ENCODE measurements at regions not wholly inside any gene's neighbourhood (a gene's known extent, or its start where the extent isn't known, plus 50 kb on each side); places are given as distances from the start of the nearest gene placed in this dataset.
"Not testable (repeated sequence)": the region's sequence is repeated elsewhere in the genome, so short reads cannot be mapped to it uniquely, and the experiment has no call there.

GRCh38 chr2:236835307-236836024 is 250.2 kb upstream of the COPS8 start:
- intact Hi-C loops (cut with DNase I, micrococcal nuclease), result no loop called here
- TF ChIP-seq CTCF (IDR thresholded peaks at IDR 0.05), result no peak
- no peak overlapping the region for H3K4me3 ChIP-seq
- DNase-seq (no peak), ATAC-seq (no peak)
- no peaks in the 10 kb centered on the region for H3K36me3 ChIP-seq (ENCODE audit: low read depth)
- no peaks in the 10 kb centered on the region for H3K4me1 ChIP-seq (ENCODE audit: low read depth)
- no peaks in the 10 kb centered on the region for H3K9me3 ChIP-seq

- ATAC-seq; H3K36me3 ChIP-seq (ENCODE audit: low read depth); H3K4me3 ChIP-seq; H3K4me1 ChIP-seq (ENCODE audit: low read depth); intact Hi-C loops (cut with DNase I, micrococcal nuclease); H3K9me3 ChIP-seq: not testable (repeated sequence)
- DNase-seq, result peak in 1 of 3 donors; percentile 27
Measured at GRCh38 chr2:236836028-236836427, 249.7 kb upstream of the COPS8 start.

- intact Hi-C loops (cut with DNase I, micrococcal nuclease), result no loop called here
- Histone ChIP-seq H3K4me1 (ENCODE audit: low read depth) (no peaks in the 10 kb centered on the region), H3K36me3 (ENCODE audit: low read depth) (no peaks in the 10 kb centered on the region), H3K9me3 (no peaks in the 10 kb centered on the region), H3K4me3 (no peak overlapping the region)
- TF ChIP-seq CTCF (IDR thresholded peaks at IDR 0.05), result no peak
- DNase-seq (no peak), ATAC-seq (no peak)
Measured at GRCh38 chr2:236840215-236840614, 245.5 kb upstream of the COPS8 start.

GRCh38 chr2:236840857-236841256 is 244.8 kb upstream of the COPS8 start:
- H3K36me3 ChIP-seq (ENCODE audit: low read depth), result no peaks in the 10 kb centered on the region
- H3K9me3 ChIP-seq, result no peaks in the 10 kb centered on the region
- TF ChIP-seq CTCF (IDR thresholded peaks at IDR 0.05), result no peak
- no peak overlapping the region for H3K4me3 ChIP-seq
- ATAC-seq (no peak), DNase-seq (no peak)
- intact Hi-C loops (cut with DNase I, micrococcal nuclease), result no loop called here
- H3K4me1 ChIP-seq (ENCODE audit: low read depth), result no peaks in the 10 kb centered on the region

GRCh38 chr2:236841389-236841788 is 244.3 kb upstream of the COPS8 start:
- intact Hi-C loops (cut with DNase I, micrococcal nuclease), result no loop called here
- Histone ChIP-seq H3K36me3 (ENCODE audit: low read depth) (no peaks in the 10 kb centered on the region), H3K4me1 (ENCODE audit: low read depth) (no peaks in the 10 kb centered on the region), H3K9me3 (no peaks in the 10 kb centered on the region), H3K4me3 (no peak overlapping the region)
- DNase-seq, result no peak
- TF ChIP-seq CTCF (IDR thresholded peaks at IDR 0.05), result no peak
- no peak for ATAC-seq

GRCh38 chr2:236843161-236843968 is 242.3 kb upstream of the COPS8 start:
- H3K4me3 ChIP-seq, result no peak overlapping the region
- H3K36me3 ChIP-seq (ENCODE audit: low read depth), result no peaks in the 10 kb centered on the region
- TF ChIP-seq CTCF (IDR thresholded peaks at IDR 0.05), result no peak
- DNase-seq (no peak), ATAC-seq (no peak)
- H3K4me1 ChIP-seq (ENCODE audit: low read depth), result no peaks in the 10 kb centered on the region
- no peaks in the 10 kb centered on the region for H3K9me3 ChIP-seq
- intact Hi-C loops (cut with DNase I, micrococcal nuclease), result no loop called here

Measured in mucosa of descending colon (tissue), 3 donors.